ENCODE measurements at regions not wholly inside any gene's neighbourhood (a gene's known extent, or its start where the extent isn't known, plus 50 kb on each side); places are given as distances from the start of the nearest gene placed in this dataset.

GRCh38 chr17:14775731-14776492, 475.0 kb downstream of the HS3ST3B1 start:
- peaks cover 4% of the 10 kb centered on the region for H3K9me3 Mint-ChIP-seq (ENCODE audit: low read depth, unreplicated experiment)
- no TSS peak for BruUV-seq (replicated peaks)
- H3K27ac Mint-ChIP-seq (ENCODE audit: unreplicated experiment) = no peak overlapping the region
- no peak for DNase-seq
- no peak for TF ChIP-seq CTCF (IDR thresholded peaks at IDR 0.05; ENCODE audit: unreplicated experiment)
- intact Hi-C loops (cut with micrococcal nuclease; ENCODE audit: unreplicated experiment) = no loop called here
- CTCF ChIA-PET = no interaction called here
- H3K36me3 Mint-ChIP-seq (ENCODE audit: insufficient read depth, unreplicated experiment) = no peaks in the 10 kb centered on the region
- H3K4me3 Mint-ChIP-seq (ENCODE audit: low read depth, unreplicated experiment) = no peak overlapping the region
- H3K4me1 Mint-ChIP-seq (ENCODE audit: low read depth, unreplicated experiment) = no peaks in the 10 kb centered on the region
- H3K27me3 Mint-ChIP-seq (ENCODE audit: unreplicated experiment) = no peaks in the 10 kb centered on the region

GRCh38 chr17:14774774-14775173, 473.9 kb downstream of the HS3ST3B1 start:
- H3K4me3 Mint-ChIP-seq (ENCODE audit: low read depth, unreplicated experiment) = no peak overlapping the region
- H3K4me1 Mint-ChIP-seq (ENCODE audit: low read depth, unreplicated experiment) = no peaks in the 10 kb centered on the region
- CTCF ChIA-PET = no interaction called here
- intact Hi-C loops (cut with micrococcal nuclease; ENCODE audit: unreplicated experiment) = no loop called here
- peaks cover 4% of the 10 kb centered on the region for H3K9me3 Mint-ChIP-seq (ENCODE audit: low read depth, unreplicated experiment)
- H3K36me3 Mint-ChIP-seq (ENCODE audit: insufficient read depth, unreplicated experiment) = no peaks in the 10 kb centered on the region
- H3K27ac Mint-ChIP-seq (ENCODE audit: unreplicated experiment) = no peak overlapping the region
- H3K27me3 Mint-ChIP-seq (ENCODE audit: unreplicated experiment) = no peaks in the 10 kb centered on the region
- no TSS peak for BruUV-seq (replicated peaks)
- DNase-seq = no peak
- TF ChIP-seq CTCF (IDR thresholded peaks at IDR 0.05; ENCODE audit: unreplicated experiment) = no peak

GRCh38 chr17:14772776-14773175, 471.9 kb downstream of the HS3ST3B1 start:
- H3K36me3 Mint-ChIP-seq (ENCODE audit: insufficient read depth, unreplicated experiment) = no peaks in the 10 kb centered on the region

GRCh38 chr17:14771543-14771942, 470.7 kb downstream of the HS3ST3B1 start:
- intact Hi-C loops (cut with micrococcal nuclease; ENCODE audit: unreplicated experiment) = no loop called here
- BruUV-seq (replicated peaks) = no TSS peak
- H3K36me3 Mint-ChIP-seq (ENCODE audit: insufficient read depth, unreplicated experiment) = no peaks in the 10 kb centered on the region

More at GRCh38 chr17:14772776-14773175, 471.9 kb downstream of the HS3ST3B1 start:
- BruUV-seq (replicated peaks) = no TSS peak
- DNase-seq = no peak
- H3K4me1 Mint-ChIP-seq (ENCODE audit: low read depth, unreplicated experiment) = no peaks in the 10 kb centered on the region
- H3K27me3 Mint-ChIP-seq (ENCODE audit: unreplicated experiment) = no peaks in the 10 kb centered on the region
- intact Hi-C loops (cut with micrococcal nuclease; ENCODE audit: unreplicated experiment) = no loop called here
- H3K9me3 Mint-ChIP-seq (ENCODE audit: low read depth, unreplicated experiment) = peaks cover 4% of the 10 kb centered on the region
- H3K27ac Mint-ChIP-seq (ENCODE audit: unreplicated experiment) = no peak overlapping the region
- CTCF ChIA-PET = no interaction called here
- H3K4me3 Mint-ChIP-seq (ENCODE audit: low read depth, unreplicated experiment) = no peak overlapping the region
- no peak for TF ChIP-seq CTCF (IDR thresholded peaks at IDR 0.05; ENCODE audit: unreplicated experiment)

More at GRCh38 chr17:14771543-14771942, 470.7 kb downstream of the HS3ST3B1 start:
- CTCF ChIA-PET = no interaction called here
- no peak for TF ChIP-seq CTCF (IDR thresholded peaks at IDR 0.05; ENCODE audit: unreplicated experiment)
- no peak overlapping the region for H3K4me3 Mint-ChIP-seq (ENCODE audit: low read depth, unreplicated experiment)
- H3K27ac Mint-ChIP-seq (ENCODE audit: unreplicated experiment) = no peak overlapping the region
- no peaks in the 10 kb centered on the region for H3K4me1 Mint-ChIP-seq (ENCODE audit: low read depth, unreplicated experiment)
- H3K27me3 Mint-ChIP-seq (ENCODE audit: unreplicated experiment) = no peaks in the 10 kb centered on the region
- H3K9me3 Mint-ChIP-seq (ENCODE audit: low read depth, unreplicated experiment) = peaks cover 4% of the 10 kb centered on the region
- DNase-seq = no peak

All from Calu3 (cell line).